Suprapubic skin (tissue), 4 donors: ENCODE measurements at regions not wholly inside any gene's neighbourhood (a gene's known extent, or its start where the extent isn't known, plus 50 kb on each side); places are given as distances from the start of the nearest gene placed in this dataset.

Experiments
- DNase-seq, 2 donors: peaks; one replicate each; pipeline ENCODE4 v3.0.0-alpha.2; 2019; ENCODE audit warnings: low spot score in 2 of 2
- H3K27ac ChIP-seq: fragments of 200-600 bp; sonication (generic); one replicate; pipeline ENCODE4 v1.5.1; 2019
- H3K27me3 ChIP-seq: fragments of 200-600 bp; sonication (generic); one replicate; pipeline ENCODE4 v1.5.1; 2019
- H3K36me3 ChIP-seq: fragments of 200-600 bp; sonication (generic); one replicate; pipeline ENCODE4 v1.5.1; 2019
- H3K4me1 ChIP-seq: fragments of 200-600 bp; sonication (generic); one replicate; pipeline ENCODE4 v1.5.1; 2019
- H3K4me3 ChIP-seq: fragments of 200-600 bp; sonication (generic); one replicate; pipeline ENCODE4 v1.5.1; 2019; ENCODE audit warnings: mild to moderate bottlenecking
- H3K9me3 ChIP-seq: fragments of 200-600 bp; sonication (generic); one replicate; pipeline ENCODE4 v1.5.1; 2019
- EP300 ChIP-seq: sonication (generic); formaldehyde crosslinking; IDR thresholded peaks from one replicate; pipeline ENCODE4 v1.6.1; 2017; ENCODE audit warnings: antibody characterized with exemption
- POLR2A ChIP-seq, 2 donors: fragments of 450-650 bp; IDR thresholded peaks; one replicate each; pipeline ENCODE4 v1.6.1; 2017; ENCODE audit warnings: antibody characterized with exemption in 2 of 2, mild to moderate bottlenecking in 2 of 2, moderate library complexity in 2 of 2
- POLR2AphosphoS5 ChIP-seq, 3 donors: sonication (generic); formaldehyde crosslinking; IDR thresholded peaks; one replicate each; pipeline ENCODE4 v1.6.1; 2017; ENCODE audit warnings: antibody characterized with exemption in 3 of 3
- WGBS: methylation state at CpG from one replicate; pipeline ENCODE4 v1.1.5; 2018; 5-methylcytosine and 5-hydroxymethylcytosine counted together
- TF ChIP-seq, protein P1 (sequence below), 2 donors: fragments of 200-600 bp in 1 of 2; fragments of 450-650 bp in 1 of 2; sonication (generic) in 1 of 2; IDR thresholded peaks; one replicate each; pipeline ENCODE4 v1.5.1; 2016 to 2019; ENCODE audit warnings: antibody characterized with exemption in 2 of 2, mild to moderate bottlenecking in 1 of 2, moderate library complexity in 1 of 2

- Histone ChIP-seq H3K27me3 (no peaks in the 10 kb centered on the region), H3K9me3 (no peaks in the 10 kb centered on the region), H3K36me3 (no peaks in the 10 kb centered on the region), H3K27ac (no peak overlapping the region), H3K4me1 (no peaks in the 10 kb centered on the region), H3K4me3 (no peak overlapping the region)
- 49% methylated on average over 2 of the region's 2 CpGs for WGBS
- TF ChIP-seq EP300, result no peak
- TF ChIP-seq POLR2A (IDR thresholded peaks at IDR 0.05), result no peak
- TF ChIP-seq, protein P1, sequence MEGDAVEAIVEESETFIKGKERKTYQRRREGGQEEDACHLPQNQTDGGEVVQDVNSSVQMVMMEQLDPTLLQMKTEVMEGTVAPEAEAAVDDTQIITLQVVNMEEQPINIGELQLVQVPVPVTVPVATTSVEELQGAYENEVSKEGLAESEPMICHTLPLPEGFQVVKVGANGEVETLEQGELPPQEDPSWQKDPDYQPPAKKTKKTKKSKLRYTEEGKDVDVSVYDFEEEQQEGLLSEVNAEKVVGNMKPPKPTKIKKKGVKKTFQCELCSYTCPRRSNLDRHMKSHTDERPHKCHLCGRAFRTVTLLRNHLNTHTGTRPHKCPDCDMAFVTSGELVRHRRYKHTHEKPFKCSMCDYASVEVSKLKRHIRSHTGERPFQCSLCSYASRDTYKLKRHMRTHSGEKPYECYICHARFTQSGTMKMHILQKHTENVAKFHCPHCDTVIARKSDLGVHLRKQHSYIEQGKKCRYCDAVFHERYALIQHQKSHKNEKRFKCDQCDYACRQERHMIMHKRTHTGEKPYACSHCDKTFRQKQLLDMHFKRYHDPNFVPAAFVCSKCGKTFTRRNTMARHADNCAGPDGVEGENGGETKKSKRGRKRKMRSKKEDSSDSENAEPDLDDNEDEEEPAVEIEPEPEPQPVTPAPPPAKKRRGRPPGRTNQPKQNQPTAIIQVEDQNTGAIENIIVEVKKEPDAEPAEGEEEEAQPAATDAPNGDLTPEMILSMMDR (IDR thresholded peaks at IDR 0.05), result no peak
- TF ChIP-seq POLR2AphosphoS5 (IDR thresholded peaks at IDR 0.05), result no peak
- DNase-seq, result no peak
Measured at GRCh38 chr1:242579528-242580235, 55.2 kb upstream of the PLD5 start.
